Parathyroid adenoma (tissue), 2 donors: ENCODE measurements at regions not wholly inside any gene's neighbourhood (a gene's known extent, or its start where the extent isn't known, plus 50 kb on each side); places are given as distances from the start of the nearest gene placed in this dataset.

ENCODE experiments used
- H2AFZ ChIP-seq: fragments of 300-600 bp; sonication (generic); one replicate; pipeline ENCODE4 v1.7.0; 2017; ENCODE audit warnings: antibody characterized with exemption, mild to moderate bottlenecking
- H3K27ac ChIP-seq: fragments of 300-600 bp; sonication (generic); one replicate; pipeline ENCODE4 v1.7.0; 2017
- H3K27me3 ChIP-seq: fragments of 300-600 bp; sonication (generic); one replicate; pipeline ENCODE4 v1.7.0; 2017; ENCODE audit warnings: low read length; ENCODE audit not compliant: control insufficient read depth, insufficient read depth
- H3K36me3 ChIP-seq: fragments of 300-600 bp; sonication (generic); one replicate; pipeline ENCODE4 v1.7.0; 2017; ENCODE audit warnings: low read length; ENCODE audit not compliant: control insufficient read depth, insufficient read depth
- H3K4me1 ChIP-seq: fragments of 300-600 bp; sonication (generic); one replicate; pipeline ENCODE4 v1.7.0; 2017; ENCODE audit warnings: control low read depth
- H3K4me2 ChIP-seq: fragments of 300-600 bp; sonication (generic); one replicate; pipeline ENCODE4 v1.7.0; 2017; ENCODE audit warnings: low read length
- H3K4me3 ChIP-seq: fragments of 300-600 bp; sonication (generic); one replicate; pipeline ENCODE4 v1.7.0; 2017; ENCODE audit warnings: low read depth, low read length
- H3K79me2 ChIP-seq: fragments of 300-600 bp; sonication (generic); one replicate; pipeline ENCODE4 v1.7.0; 2017; ENCODE audit warnings: control low read depth
- H3K9ac ChIP-seq: fragments of 300-600 bp; sonication (generic); one replicate; pipeline ENCODE4 v1.7.0; 2017; ENCODE audit warnings: mild to moderate bottlenecking
- H3K9me3 ChIP-seq: fragments of 300-600 bp; sonication (generic); one replicate; pipeline ENCODE4 v1.7.0; 2017; ENCODE audit warnings: low read length; ENCODE audit not compliant: control insufficient read depth
- TF ChIP-seq, protein P1 (sequence below): fragments of 300-600 bp; sonication (generic); IDR thresholded peaks from one replicate; pipeline ENCODE4 v1.7.0; 2017; ENCODE audit warnings: antibody characterized with exemption, mild to moderate bottlenecking
- donor health status: primary hyperparathyroidism.

DNA sequence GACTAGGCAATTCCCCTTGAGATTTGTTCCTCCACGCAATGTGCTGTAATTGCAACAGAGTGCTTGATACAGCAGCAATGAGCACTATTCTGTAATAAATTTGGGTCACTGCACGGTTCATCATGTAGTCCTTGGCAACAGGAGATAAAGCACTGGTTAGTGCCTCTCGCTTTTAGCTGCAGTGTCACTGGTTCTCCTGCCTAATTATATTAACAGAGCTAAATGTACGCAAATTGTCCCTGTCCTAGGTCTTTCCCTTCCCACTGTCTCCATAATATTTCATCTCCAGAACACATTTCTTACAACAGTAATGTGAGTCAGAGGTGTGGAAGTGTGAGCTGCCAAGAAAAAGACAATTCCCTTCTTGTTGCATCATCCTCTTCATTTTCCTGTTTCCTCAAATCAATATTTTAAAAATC lies 553.1 kb downstream of the ZNF608 start:
- H2AFZ ChIP-seq: no peak overlapping the region
- no peaks in the 10 kb centered on the region for H3K9me3 ChIP-seq
- H3K9ac ChIP-seq: no peak overlapping the region
- no peaks in the 10 kb centered on the region for H3K36me3 ChIP-seq
- H3K79me2 ChIP-seq: no peaks in the 10 kb centered on the region
- H3K4me1 ChIP-seq: no peaks in the 10 kb centered on the region
- no peak overlapping the region for H3K4me3 ChIP-seq
- no peak overlapping the region for H3K4me2 ChIP-seq
- TF ChIP-seq, protein P1, sequence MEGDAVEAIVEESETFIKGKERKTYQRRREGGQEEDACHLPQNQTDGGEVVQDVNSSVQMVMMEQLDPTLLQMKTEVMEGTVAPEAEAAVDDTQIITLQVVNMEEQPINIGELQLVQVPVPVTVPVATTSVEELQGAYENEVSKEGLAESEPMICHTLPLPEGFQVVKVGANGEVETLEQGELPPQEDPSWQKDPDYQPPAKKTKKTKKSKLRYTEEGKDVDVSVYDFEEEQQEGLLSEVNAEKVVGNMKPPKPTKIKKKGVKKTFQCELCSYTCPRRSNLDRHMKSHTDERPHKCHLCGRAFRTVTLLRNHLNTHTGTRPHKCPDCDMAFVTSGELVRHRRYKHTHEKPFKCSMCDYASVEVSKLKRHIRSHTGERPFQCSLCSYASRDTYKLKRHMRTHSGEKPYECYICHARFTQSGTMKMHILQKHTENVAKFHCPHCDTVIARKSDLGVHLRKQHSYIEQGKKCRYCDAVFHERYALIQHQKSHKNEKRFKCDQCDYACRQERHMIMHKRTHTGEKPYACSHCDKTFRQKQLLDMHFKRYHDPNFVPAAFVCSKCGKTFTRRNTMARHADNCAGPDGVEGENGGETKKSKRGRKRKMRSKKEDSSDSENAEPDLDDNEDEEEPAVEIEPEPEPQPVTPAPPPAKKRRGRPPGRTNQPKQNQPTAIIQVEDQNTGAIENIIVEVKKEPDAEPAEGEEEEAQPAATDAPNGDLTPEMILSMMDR: no peak
- no peaks in the 10 kb centered on the region for H3K27me3 ChIP-seq
- H3K27ac ChIP-seq: no peak overlapping the region

DNA sequence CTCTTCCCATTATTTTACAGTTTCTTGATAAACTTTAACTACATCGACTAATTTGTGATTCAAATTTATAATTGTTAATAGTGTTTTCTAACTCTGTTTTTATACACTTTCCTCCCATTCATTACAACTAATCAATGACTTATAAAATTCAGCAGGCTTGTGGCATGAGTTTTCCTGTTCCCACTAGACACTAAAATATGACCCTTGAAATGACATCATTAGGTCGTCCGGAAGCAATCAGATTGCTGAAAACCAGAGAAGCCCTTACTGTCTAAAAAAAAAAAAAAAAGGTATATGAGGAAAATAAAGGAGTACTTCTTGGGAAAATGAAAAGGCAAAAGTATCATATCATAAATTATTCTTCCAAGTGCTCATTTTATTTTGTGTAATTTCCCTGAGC lies 553.7 kb downstream of the ZNF608 start:
- H3K4me1 ChIP-seq: no peaks in the 10 kb centered on the region
- no peak overlapping the region for H3K9ac ChIP-seq
- H3K27me3 ChIP-seq: no peaks in the 10 kb centered on the region
- H3K9me3 ChIP-seq: no peaks in the 10 kb centered on the region
- H2AFZ ChIP-seq: no peak overlapping the region
- H3K79me2 ChIP-seq: no peaks in the 10 kb centered on the region
- no peaks in the 10 kb centered on the region for H3K36me3 ChIP-seq
- no peak overlapping the region for H3K4me3 ChIP-seq
- H3K4me2 ChIP-seq: no peak overlapping the region
- H3K27ac ChIP-seq: no peak overlapping the region
- TF ChIP-seq, protein P1: no peak

DNA sequence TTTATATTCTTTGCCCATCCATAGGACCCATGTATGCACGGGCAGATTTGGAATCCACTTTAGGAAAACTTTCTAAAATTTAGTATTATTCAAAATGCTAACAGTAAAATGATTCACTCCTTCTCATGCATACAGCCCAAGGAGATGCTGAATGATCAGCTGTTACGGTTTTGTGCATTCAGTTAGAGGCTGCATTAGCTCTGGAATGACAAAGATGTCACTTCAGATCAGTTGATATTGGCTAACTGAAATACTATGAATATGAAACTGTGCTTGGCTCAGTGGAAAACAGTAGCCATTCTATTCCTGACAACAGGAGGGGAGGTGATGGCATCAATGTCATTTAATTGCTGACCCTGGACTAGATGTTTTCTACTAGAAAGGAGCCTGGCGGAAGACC lies 560.7 kb downstream of the ZNF608 start:
- H3K27me3 ChIP-seq: no peaks in the 10 kb centered on the region
- no peak overlapping the region for H3K4me2 ChIP-seq
- no peaks in the 10 kb centered on the region for H3K36me3 ChIP-seq
- no peaks in the 10 kb centered on the region for H3K79me2 ChIP-seq
- no peaks in the 10 kb centered on the region for H3K9me3 ChIP-seq
- H3K4me3 ChIP-seq: no peak overlapping the region
- H2AFZ ChIP-seq: no peak overlapping the region
- no peaks in the 10 kb centered on the region for H3K4me1 ChIP-seq
- H3K9ac ChIP-seq: no peak overlapping the region
- TF ChIP-seq, protein P1: no peak
- no peak overlapping the region for H3K27ac ChIP-seq

DNA sequence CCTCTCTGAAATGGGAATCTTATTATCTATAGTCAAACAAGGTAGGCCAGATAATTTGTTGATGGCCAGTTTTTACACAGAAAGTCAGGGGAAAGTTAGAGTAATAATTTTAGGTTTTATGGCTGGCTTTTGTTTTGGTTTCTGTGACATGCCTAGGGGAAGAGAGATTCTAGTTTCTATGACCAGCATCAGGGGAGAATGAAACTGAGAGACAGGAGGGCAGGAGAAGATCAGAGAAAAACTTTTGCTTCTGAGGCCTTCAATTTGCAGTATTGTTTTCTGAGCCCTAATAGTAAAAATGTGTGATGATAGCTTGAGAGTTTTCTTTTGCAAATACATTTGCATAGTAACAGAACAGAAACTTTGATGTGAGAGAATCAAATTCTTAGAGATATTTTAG lies 564.3 kb downstream of the ZNF608 start:
- TF ChIP-seq, protein P1: no peak
- Histone ChIP-seq H3K27ac (no peak overlapping the region), H3K9me3 (no peaks in the 10 kb centered on the region), H3K4me2 (no peak overlapping the region), H3K27me3 (no peaks in the 10 kb centered on the region), H3K9ac (no peak overlapping the region), H2AFZ (no peak overlapping the region), H3K4me1 (no peaks in the 10 kb centered on the region), H3K4me3 (no peak overlapping the region), H3K79me2 (no peaks in the 10 kb centered on the region), H3K36me3 (no peaks in the 10 kb centered on the region)

DNA sequence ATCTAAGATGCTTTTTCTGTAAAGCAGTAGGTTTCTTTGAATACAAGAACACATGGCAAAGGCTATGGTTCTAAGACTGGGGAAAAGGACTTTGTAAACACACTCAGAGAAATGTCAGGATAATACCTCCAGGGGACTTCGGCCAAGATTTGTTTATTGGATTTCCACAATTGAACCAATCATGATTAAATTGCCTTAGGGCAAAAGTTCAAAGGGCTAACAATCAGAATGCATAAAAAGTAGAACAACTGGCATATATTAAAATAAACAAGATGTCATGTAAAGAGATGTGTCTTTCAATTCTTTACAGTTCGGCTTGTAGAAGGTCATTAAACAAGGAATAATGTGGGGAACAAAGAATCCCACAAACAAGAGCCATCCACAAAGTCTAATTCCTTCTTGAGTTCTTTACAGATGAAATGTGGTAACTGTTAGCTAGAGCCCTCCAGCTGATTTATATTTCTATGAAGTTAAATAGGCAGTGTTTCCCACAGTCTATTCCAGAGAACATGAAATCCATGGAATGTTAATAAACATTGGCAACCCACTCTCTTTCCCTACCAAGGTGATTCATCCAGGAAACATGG lies 565.5 kb downstream of the ZNF608 start:
- Histone ChIP-seq H3K36me3 (no peaks in the 10 kb centered on the region), H3K9me3 (no peaks in the 10 kb centered on the region), H3K4me1 (no peaks in the 10 kb centered on the region), H3K27me3 (no peaks in the 10 kb centered on the region), H2AFZ (no peak overlapping the region), H3K79me2 (no peaks in the 10 kb centered on the region), H3K9ac (no peak overlapping the region), H3K4me2 (no peak overlapping the region), H3K4me3 (no peak overlapping the region), H3K27ac (no peak overlapping the region)
- TF ChIP-seq, protein P1: no peak
